K562 (cell line): ENCODE measurements at regions not wholly inside any gene's neighbourhood (a gene's known extent, or its start where the extent isn't known, plus 50 kb on each side); places are given as distances from the start of the nearest gene placed in this dataset.
A peak's percentile ranks its signal among the peaks of the same experiment; 100 is the strongest.

Experiments
- ATAC-seq: fragments of 200-7000 bp; cut with Tn5 transposase; 3 replicates; pipeline ENCODE4 v1.9.1; 2020; ENCODE audit warnings: moderate library complexity
- BruUV-seq: library from RNA; stranded (reverse); fragments of 400-500 nt; replicated peaks from 2 replicates; lab custom pipeline; 2021; lab: Mats Ljungman, UMichigan
- CTCF ChIA-PET: fragments of 300-600 bp; formaldehyde crosslinking; extraction: SDS; loops from one replicate; lab custom pipeline; 2021; ENCODE audit warnings: low intra/inter-chr PET ratio; lab: Yijun Ruan, JAX
- POLR2A ChIA-PET: fragments of 300-600, 350-650 bp; sonication (Branson Sonifier 250); formaldehyde crosslinking; extraction: SDS; loops from one replicate; lab custom pipeline; 2021; ENCODE audit warnings: antibody characterized with exemption, inconsistent platforms; lab: Yijun Ruan, JAX
- DNase-seq, 4 experiments: peaks; one replicate each; pipeline versions ENCODE4 v3.0.0 to v3.0.0-alpha.2; 2011 to 2018; ENCODE audit warnings: low spot score in 3 of 4, mixed read lengths in 3 of 4; ENCODE audit errors: extremely low read depth in 1 of 4
- FAIRE-seq: peaks from 2 replicates; lab custom pipeline; 2011; peaks lifted over from hg19 to GRCh38; lab: Jason Lieb, UNC
- H2AFZ ChIP-seq: 2 replicates; pipeline ENCODE4 v1.6.0; 2011; ENCODE audit warnings: low read depth, low read length, control low read depth, inconsistent platforms
- H3K27ac ChIP-seq: fragments of 200-600 bp; 3 replicates; pipeline ENCODE4 v1.8.0; 2011; ENCODE audit warnings: low read depth, mild to moderate bottlenecking, control low read depth, inconsistent platforms, low read length, moderate library complexity, mixed read lengths; ENCODE audit errors: extremely low read depth
- H3K27me3 ChIP-seq, 2 experiments: fragments of 300-600 bp in 1 of 2; 2 replicates in 1 of 2; 3 replicates in 1 of 2; pipeline versions ENCODE4 v1.6.0 to v1.8.0; 2011; ENCODE audit warnings: inconsistent platforms in 2 of 2, low read length in 2 of 2, mild to moderate bottlenecking in 1 of 2, mixed read lengths in 1 of 2, moderate library complexity in 1 of 2; ENCODE audit not compliant: control insufficient read depth in 2 of 2, insufficient read depth in 2 of 2
- H3K36me3 ChIP-seq: fragments of 300-600 bp; 3 replicates; pipeline ENCODE4 v1.8.0; 2011; ENCODE audit warnings: mild to moderate bottlenecking, low read length, inconsistent platforms; ENCODE audit not compliant: control insufficient read depth, insufficient read depth
- H3K4me1 ChIP-seq, 2 experiments: fragments of 200-600 bp in 1 of 2; replicated peaks in 1 of 2; 2 replicates in 1 of 2; 3 replicates in 1 of 2; pipeline versions ENCODE4 v1.5.1 to v1.8.0; 2011; ENCODE audit warnings: inconsistent platforms in 2 of 2, low read length in 2 of 2, mild to moderate bottlenecking in 1 of 2, mixed read lengths in 1 of 2, moderate library complexity in 1 of 2; ENCODE audit not compliant: control insufficient read depth in 2 of 2, insufficient read depth in 2 of 2
- H3K4me2 ChIP-seq: 2 replicates; pipeline ENCODE4 v1.6.1; 2011; ENCODE audit warnings: low read length, control low read depth, inconsistent platforms, mixed read lengths; ENCODE audit not compliant: insufficient read depth
- H3K4me3 ChIP-seq: fragments of 200-600 bp; sonication (generic), shearing (Covaris generic); 2 replicates; pipeline ENCODE4 v1.5.1; 2016; ENCODE audit warnings: control low read depth, inconsistent platforms
- H3K79me2 ChIP-seq: fragments of 200-600 bp; 3 replicates; pipeline ENCODE4 v1.8.0; 2011; ENCODE audit warnings: low read length, inconsistent platforms; ENCODE audit not compliant: control insufficient read depth, insufficient read depth
- H3K9ac ChIP-seq, 2 experiments: 2 replicates each; pipeline versions ENCODE4 v1.6.0 to v1.6.1; 2011; ENCODE audit warnings: low read depth in 2 of 2, low read length in 2 of 2, control low read depth in 1 of 2, inconsistent platforms in 1 of 2, mild to moderate bottlenecking in 1 of 2, mixed read lengths in 1 of 2; ENCODE audit not compliant: insufficient read depth in 1 of 2
- H3K9me1 ChIP-seq: one replicate; pipeline ENCODE4 v1.6.0; 2011; ENCODE audit warnings: inconsistent platforms, mild to moderate bottlenecking, low read length, moderate library complexity; ENCODE audit not compliant: control insufficient read depth, insufficient read depth
- H3K9me3 ChIP-seq: replicated peaks from 2 replicates; pipeline ENCODE4 v1.5.1; 2011; ENCODE audit warnings: low read depth, low read length, inconsistent platforms; ENCODE audit not compliant: control insufficient read depth, insufficient read depth
- H4K20me1 ChIP-seq: replicated peaks from 2 replicates; pipeline ENCODE4 v1.6.1; 2011; ENCODE audit warnings: low read length, inconsistent platforms, mixed read lengths; ENCODE audit not compliant: control insufficient read depth, insufficient read depth
- CBX2 ChIP-seq: fragments of 200-600 bp; sonication (generic); IDR thresholded peaks from one replicate; pipeline ENCODE4 v1.6.1; 2012; ENCODE audit warnings: mild to moderate bottlenecking, low read length, inconsistent platforms; ENCODE audit not compliant: insufficient read depth, poor library complexity, severe bottlenecking
- MBD1 ChIP-seq: fragments of 250-450 bp; sonication (Bioruptor Pico); IDR thresholded peaks from 2 replicates; pipeline ENCODE4 v1.8.0; 2022; ENCODE audit warnings: inconsistent platforms
- NFIC ChIP-seq: fragments of 450-650 bp; IDR thresholded peaks from 2 replicates; pipeline ENCODE4 v1.6.1; 2017; ENCODE audit warnings: mild to moderate bottlenecking, inconsistent platforms
- NFIX ChIP-seq: fragments of 250-450 bp; sonication (Bioruptor Pico); IDR thresholded peaks from 2 replicates; pipeline ENCODE4 v1.4.0; 2020; ENCODE audit warnings: low read depth, mild to moderate bottlenecking, moderate library complexity
- PATZ1 ChIP-seq: fragments of 250-450 bp; sonication (Bioruptor Pico); IDR thresholded peaks from 2 replicates; pipeline ENCODE4 v1.5.0; 2020; ENCODE audit warnings: mild to moderate bottlenecking, borderline replicate concordance
- POU5F1 ChIP-seq: fragments of 150-350 bp; IDR thresholded peaks from 2 replicates; pipeline ENCODE4 v1.6.1; 2014; ENCODE audit warnings: borderline replicate concordance, low read length, low read depth, mild to moderate bottlenecking; ENCODE audit not compliant: partially characterized antibody
- ZNF134 ChIP-seq: fragments of 250-450 bp; sonication (Bioruptor Pico); conservative IDR thresholded peaks from 2 replicates; pipeline ENCODE4 v1.4.0; 2020
- WGBS: fragments of 100-300 bp; shearing (Covaris generic); methylation state at CpG from one replicate; pipeline ENCODE4 v1.1.6; 2016; ENCODE audit warnings: low coverage, mixed read lengths; ENCODE audit not compliant: insufficient coverage; ENCODE audit errors: missing lambda C conversion rate; 5-methylcytosine and 5-hydroxymethylcytosine counted together
- in situ Hi-C: fragments of 300-500 bp; cut with MboI; formaldehyde crosslinking; loops from 4 replicates; pipeline ENCODE4 v1.15.0; 2018; ENCODE audit warnings: inconsistent platforms, mixed read lengths
- intact Hi-C: fragments of 100-400 bp; cut with micrococcal nuclease; formaldehyde crosslinking; loops from 2 replicates; pipeline ENCODE4 v1.14.2; 2022
- TF ChIP-seq, protein P1 (sequence below): sonication (generic); formaldehyde crosslinking; IDR thresholded peaks from 2 replicates; pipeline ENCODE4 v1.8.1; 2023; ENCODE audit warnings: mild to moderate bottlenecking, missing genetic modification reagents, moderate library complexity
- TF ChIP-seq, protein P2 (sequence below): fragments of 450-650 bp; formaldehyde crosslinking; conservative IDR thresholded peaks from 2 replicates; pipeline ENCODE4 v1.4.0; 2022; ENCODE audit warnings: mild to moderate bottlenecking, missing genetic modification characterization

DNA sequence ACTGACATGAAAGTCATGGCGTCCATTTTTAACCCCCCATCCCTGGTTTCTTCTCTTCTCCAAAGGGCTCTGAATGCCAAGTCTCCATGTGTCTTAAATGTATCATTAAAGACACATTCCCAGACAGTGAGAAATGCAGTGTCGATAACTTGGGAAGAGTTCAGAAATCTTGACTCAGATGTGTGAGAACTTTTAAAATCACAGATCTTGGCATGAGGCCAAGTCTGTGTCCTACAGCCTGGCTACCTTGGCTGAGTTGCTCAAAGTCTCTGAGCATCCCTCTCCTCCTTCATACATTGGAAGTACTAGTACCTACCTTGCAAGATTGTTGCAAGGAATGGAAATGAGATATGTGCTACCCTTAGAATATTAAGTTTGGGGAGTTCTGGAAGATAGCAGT lies 1046.5 kb upstream of the RBFOX1 start:
- H3K79me2 ChIP-seq = no peaks in the 10 kb centered on the region
- BruUV-seq = no TSS peak
- 4% methylated on average over 2 of the region's 2 CpGs for WGBS
- TF ChIP-seq ZNF134 (CRISPR knock-in tag) = no peak
- peak; percentile 94 for TF ChIP-seq NFIC
- TF ChIP-seq NFIX (CRISPR knock-in tag) = peak; percentile 86
- no peaks in the 10 kb centered on the region for H3K4me1 ChIP-seq
- H3K36me3 ChIP-seq = no peaks in the 10 kb centered on the region
- intact Hi-C loops (no loop called here), in situ Hi-C loops (no loop called here)
- CTCF ChIA-PET = no interaction called here
- H3K4me3 ChIP-seq = no peak overlapping the region
- ATAC-seq = no peak
- no peaks in the 10 kb centered on the region for H3K9me3 ChIP-seq
- no peaks in the 10 kb centered on the region for H3K9me1 ChIP-seq
- no peak for DNase-seq
- no peak for FAIRE-seq
- H3K27me3 ChIP-seq = 0 out of 5 replicates have a peak, but pooled peaks cover 0 to under 1% of the 10 kb centered on the region in 2 experiments
- no peak overlapping the region for H2AFZ ChIP-seq
- no peak overlapping the region for H3K9ac ChIP-seq
- H4K20me1 ChIP-seq = no peaks in the 10 kb centered on the region
- POLR2A ChIA-PET = no interaction called here
- no peak overlapping the region for H3K4me2 ChIP-seq
- H3K27ac ChIP-seq = no peak overlapping the region

DNA sequence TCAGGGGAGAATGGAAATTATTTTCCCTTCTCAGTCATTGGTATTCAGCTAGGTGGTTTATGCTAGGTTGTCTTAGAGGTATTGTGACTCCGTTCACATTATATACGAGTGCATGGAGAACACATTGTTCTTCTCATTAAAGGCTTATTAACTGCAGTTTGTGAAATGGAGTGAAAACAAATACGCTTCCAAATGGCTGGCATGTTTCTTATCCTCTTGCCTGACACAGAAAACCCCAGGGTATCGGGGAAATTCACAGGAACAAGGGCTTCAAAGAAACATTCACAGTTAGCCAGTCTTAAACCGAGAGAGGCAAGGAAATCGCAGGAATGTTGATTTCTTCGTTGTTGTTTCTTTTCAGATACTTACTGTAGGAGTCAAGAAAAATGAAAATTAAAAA lies 1047.9 kb upstream of the RBFOX1 start:
- no TSS peak for BruUV-seq
- ATAC-seq (no peak), FAIRE-seq (no peak), DNase-seq (no peak)
- Histone ChIP-seq H3K27ac (no peak overlapping the region), H3K27me3 (peaks cover 5 to 6% of the 10 kb centered on the region in 2 experiments; a peak in 2 of 5 replicates), H3K36me3 (no peaks in the 10 kb centered on the region), H3K4me2 (no peak overlapping the region), H3K79me2 (no peaks in the 10 kb centered on the region), H3K9me1 (no peaks in the 10 kb centered on the region), H2AFZ (no peak overlapping the region), H3K9ac (no peak overlapping the region), H3K9me3 (no peaks in the 10 kb centered on the region), H3K4me1 (no peaks in the 10 kb centered on the region), H3K4me3 (no peak overlapping the region), H4K20me1 (no peaks in the 10 kb centered on the region)
- WGBS = 0% methylated on average over 7 of the region's 7 CpGs
- intact Hi-C loops = no loop called here
- in situ Hi-C loops = no loop called here
- ChIA-PET CTCF (no interaction called here), POLR2A (no interaction called here)
- TF ChIP-seq, protein P1, sequence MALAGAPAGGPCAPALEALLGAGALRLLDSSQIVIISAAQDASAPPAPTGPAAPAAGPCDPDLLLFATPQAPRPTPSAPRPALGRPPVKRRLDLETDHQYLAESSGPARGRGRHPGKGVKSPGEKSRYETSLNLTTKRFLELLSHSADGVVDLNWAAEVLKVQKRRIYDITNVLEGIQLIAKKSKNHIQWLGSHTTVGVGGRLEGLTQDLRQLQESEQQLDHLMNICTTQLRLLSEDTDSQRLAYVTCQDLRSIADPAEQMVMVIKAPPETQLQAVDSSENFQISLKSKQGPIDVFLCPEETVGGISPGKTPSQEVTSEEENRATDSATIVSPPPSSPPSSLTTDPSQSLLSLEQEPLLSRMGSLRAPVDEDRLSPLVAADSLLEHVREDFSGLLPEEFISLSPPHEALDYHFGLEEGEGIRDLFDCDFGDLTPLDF (CRISPR knock-in tag) = no peak
- TF ChIP-seq CBX2 (no peak), POU5F1 (no peak), MBD1 (CRISPR knock-in tag) (no peak), PATZ1 (CRISPR knock-in tag) (no peak)
- TF ChIP-seq, protein P2, sequence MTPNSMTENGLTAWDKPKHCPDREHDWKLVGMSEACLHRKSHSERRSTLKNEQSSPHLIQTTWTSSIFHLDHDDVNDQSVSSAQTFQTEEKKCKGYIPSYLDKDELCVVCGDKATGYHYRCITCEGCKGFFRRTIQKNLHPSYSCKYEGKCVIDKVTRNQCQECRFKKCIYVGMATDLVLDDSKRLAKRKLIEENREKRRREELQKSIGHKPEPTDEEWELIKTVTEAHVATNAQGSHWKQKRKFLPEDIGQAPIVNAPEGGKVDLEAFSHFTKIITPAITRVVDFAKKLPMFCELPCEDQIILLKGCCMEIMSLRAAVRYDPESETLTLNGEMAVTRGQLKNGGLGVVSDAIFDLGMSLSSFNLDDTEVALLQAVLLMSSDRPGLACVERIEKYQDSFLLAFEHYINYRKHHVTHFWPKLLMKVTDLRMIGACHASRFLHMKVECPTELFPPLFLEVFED (CRISPR knock-in tag) = no peak
